BE2C (cell line): ENCODE measurements at regions not wholly inside any gene's neighbourhood (a gene's known extent, or its start where the extent isn't known, plus 50 kb on each side); places are given as distances from the start of the nearest gene placed in this dataset.

Experiments
- DNase-seq: peaks from one replicate; pipeline ENCODE4 v3.0.0-alpha.2; 2020
- H3K27me3 ChIP-seq: fragments of 250-450 bp; sonication (Bioruptor Pico); 2 replicates; pipeline ENCODE4 v1.5.1; 2020; ENCODE audit warnings: mild to moderate bottlenecking
- H3K36me3 ChIP-seq: fragments of 250-450 bp; sonication (Bioruptor Pico); 2 replicates; pipeline ENCODE4 v1.5.1; 2020; ENCODE audit warnings: mild to moderate bottlenecking
- H3K4me1 ChIP-seq: fragments of 250-450 bp; sonication (Bioruptor Pico); 2 replicates; pipeline ENCODE4 v1.5.1; 2020
- H3K4me3 ChIP-seq: 2 replicates; pipeline ENCODE4 v1.5.1; 2011; ENCODE audit warnings: low read depth, low read length
- H3K9me3 ChIP-seq: fragments of 250-450 bp; sonication (Bioruptor Pico); 2 replicates; pipeline ENCODE4 v1.5.1; 2020
- CTCF ChIP-seq: IDR thresholded peaks from 2 replicates; pipeline ENCODE4 v1.5.1; 2012; ENCODE audit warnings: mild to moderate bottlenecking, low read depth, low read length

- no peaks in the 10 kb centered on the region for H3K27me3 ChIP-seq
- no peak for DNase-seq
- no peak for TF ChIP-seq CTCF
- H3K4me1 ChIP-seq, result peaks cover 15% of the 10 kb centered on the region
- H3K9me3 ChIP-seq, result no peaks in the 10 kb centered on the region
- no peak overlapping the region for H3K4me3 ChIP-seq
- no peaks in the 10 kb centered on the region for H3K36me3 ChIP-seq
These were observed 128.4 kb upstream of the SSTR1 start for GRCh38 chr14:38079268-38079667.

- Histone ChIP-seq H3K27me3 (no peaks in the 10 kb centered on the region), H3K4me1 (peaks cover 15% of the 10 kb centered on the region), H3K9me3 (no peaks in the 10 kb centered on the region), H3K4me3 (no peak overlapping the region), H3K36me3 (no peaks in the 10 kb centered on the region)
- DNase-seq, result peak; percentile 31
- TF ChIP-seq CTCF, result no peak
These were observed 127.8 kb upstream of the SSTR1 start for GRCh38 chr14:38079886-38080285.

- no peak overlapping the region for H3K4me3 ChIP-seq
- no peaks in the 10 kb centered on the region for H3K36me3 ChIP-seq
- no peaks in the 10 kb centered on the region for H3K9me3 ChIP-seq
- DNase-seq, result no peak
- H3K27me3 ChIP-seq, result no peaks in the 10 kb centered on the region
- no peak for TF ChIP-seq CTCF
- H3K4me1 ChIP-seq, result peaks cover 15% of the 10 kb centered on the region
These were observed 127.0 kb upstream of the SSTR1 start for GRCh38 chr14:38080696-38081095.

- H3K27me3 ChIP-seq, result no peaks in the 10 kb centered on the region
- peaks cover 11% of the 10 kb centered on the region for H3K4me1 ChIP-seq
- TF ChIP-seq CTCF, result no peak
- no peak overlapping the region for H3K4me3 ChIP-seq
- H3K9me3 ChIP-seq, result no peaks in the 10 kb centered on the region
- no peak for DNase-seq
- no peaks in the 10 kb centered on the region for H3K36me3 ChIP-seq
These were observed 124.7 kb upstream of the SSTR1 start for GRCh38 chr14:38083039-38083438.

GRCh38 chr14:38089123-38089522, 118.6 kb upstream of the SSTR1 start:
- DNase-seq, result no peak
- no peaks in the 10 kb centered on the region for H3K36me3 ChIP-seq
- H3K9me3 ChIP-seq, result no peaks in the 10 kb centered on the region; the same call in 1 of the 2 replicates
- no peak for TF ChIP-seq CTCF
- H3K4me3 ChIP-seq, result no peak overlapping the region
- H3K27me3 ChIP-seq, result no peaks in the 10 kb centered on the region
- H3K4me1 ChIP-seq, result no peaks in the 10 kb centered on the region

GRCh38 chr14:38090506-38090905, 117.2 kb upstream of the SSTR1 start:
- no peak for TF ChIP-seq CTCF
- Histone ChIP-seq H3K4me3 (no peak overlapping the region), H3K9me3 (peaks cover 3% of the 10 kb centered on the region; the same call in 1 of the 2 replicates), H3K4me1 (no peaks in the 10 kb centered on the region), H3K27me3 (no peaks in the 10 kb centered on the region), H3K36me3 (no peaks in the 10 kb centered on the region)
- no peak for DNase-seq
